Left ventricle myocardium superior (tissue), 1 donor: ENCODE measurements at regions not wholly inside any gene's neighbourhood (a gene's known extent, or its start where the extent isn't known, plus 50 kb on each side); places are given as distances from the start of the nearest gene placed in this dataset.
A peak's percentile ranks its signal among the peaks of the same experiment; 100 is the strongest.

ENCODE experiments used
- ATAC-seq: fragments of 200-7000 bp; cut with Tn5 transposase; one replicate; pipeline ENCODE4 v1.9.1; 2020; ENCODE audit warnings: mild to moderate bottlenecking, moderate library complexity
- DNase-seq: peaks from one replicate; pipeline ENCODE4 v3.0.0-alpha.2; 2020
- intact Hi-C: fragments of 100-400 bp; cut with micrococcal nuclease; formaldehyde crosslinking; loops from one replicate; pipeline ENCODE4 v1.11.0; 2022
- donor health status: DM: no; HTN: yes; CAD: no; lungs with severe emphysema.

- intact Hi-C loops = no loop called here
- no peak for DNase-seq
- no peak for ATAC-seq
These were observed 222.8 kb downstream of the ADAMTS9 start for GRCh38 chr3:64464955-64465354.

GRCh38 chr3:64463981-64464380 lies 223.8 kb downstream of the ADAMTS9 start:
- DNase-seq = no peak
- intact Hi-C loops = no loop called here
- ATAC-seq = no peak

DNA sequence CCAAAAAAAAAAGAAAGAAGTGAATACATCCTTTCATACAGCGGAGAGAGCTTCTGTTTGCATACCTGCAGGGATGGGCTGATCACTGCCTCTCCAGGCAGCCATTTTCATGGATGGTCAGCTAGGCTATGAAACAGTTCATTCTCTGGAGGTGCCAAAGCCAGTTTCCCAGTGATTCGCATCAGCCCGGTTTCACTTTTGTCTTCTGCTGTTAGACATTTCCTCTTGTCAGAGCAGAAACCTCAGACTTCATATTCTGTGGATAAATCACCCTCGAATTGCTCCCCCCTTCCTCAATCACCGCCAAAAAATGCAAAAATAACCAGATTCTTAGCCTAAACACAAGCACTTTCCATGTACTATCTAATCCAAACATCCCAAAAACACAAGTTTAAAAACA lies 225.6 kb downstream of the ADAMTS9 start:
- ATAC-seq (no peak), DNase-seq (no peak)
- intact Hi-C loops = no loop called here

- intact Hi-C loops = no loop called here
- DNase-seq (no peak), ATAC-seq (no peak)
These were observed 226.9 kb downstream of the ADAMTS9 start for GRCh38 chr3:64460877-64461276.

- ATAC-seq = no peak
- intact Hi-C loops = no loop called here
- DNase-seq = no peak
These were observed 227.6 kb downstream of the ADAMTS9 start for GRCh38 chr3:64460141-64460730.

- intact Hi-C loops = no loop called here
- DNase-seq = no peak
- no peak for ATAC-seq
These were observed 228.1 kb downstream of the ADAMTS9 start for GRCh38 chr3:64459711-64460110.

GRCh38 chr3:64457811-64458210 lies 230.0 kb downstream of the ADAMTS9 start:
- ATAC-seq = no peak
- DNase-seq = no peak
- intact Hi-C loops = no loop called here

GRCh38 chr3:64456674-64457073 lies 231.1 kb downstream of the ADAMTS9 start:
- no peak for ATAC-seq
- intact Hi-C loops = no loop called here
- no peak for DNase-seq

- no peak for ATAC-seq
- intact Hi-C loops = no loop called here
- no peak for DNase-seq
These were observed 230.1 kb upstream of the PRICKLE2 start for GRCh38 chr3:64455351-64455750.

GRCh38 chr3:64454768-64455167 lies 229.5 kb upstream of the PRICKLE2 start:
- intact Hi-C loops = no loop called here
- ATAC-seq = no peak
- no peak for DNase-seq

- ATAC-seq (no peak), DNase-seq (no peak)
- intact Hi-C loops = no loop called here
These were observed 228.9 kb upstream of the PRICKLE2 start for GRCh38 chr3:64454179-64454578.

DNA sequence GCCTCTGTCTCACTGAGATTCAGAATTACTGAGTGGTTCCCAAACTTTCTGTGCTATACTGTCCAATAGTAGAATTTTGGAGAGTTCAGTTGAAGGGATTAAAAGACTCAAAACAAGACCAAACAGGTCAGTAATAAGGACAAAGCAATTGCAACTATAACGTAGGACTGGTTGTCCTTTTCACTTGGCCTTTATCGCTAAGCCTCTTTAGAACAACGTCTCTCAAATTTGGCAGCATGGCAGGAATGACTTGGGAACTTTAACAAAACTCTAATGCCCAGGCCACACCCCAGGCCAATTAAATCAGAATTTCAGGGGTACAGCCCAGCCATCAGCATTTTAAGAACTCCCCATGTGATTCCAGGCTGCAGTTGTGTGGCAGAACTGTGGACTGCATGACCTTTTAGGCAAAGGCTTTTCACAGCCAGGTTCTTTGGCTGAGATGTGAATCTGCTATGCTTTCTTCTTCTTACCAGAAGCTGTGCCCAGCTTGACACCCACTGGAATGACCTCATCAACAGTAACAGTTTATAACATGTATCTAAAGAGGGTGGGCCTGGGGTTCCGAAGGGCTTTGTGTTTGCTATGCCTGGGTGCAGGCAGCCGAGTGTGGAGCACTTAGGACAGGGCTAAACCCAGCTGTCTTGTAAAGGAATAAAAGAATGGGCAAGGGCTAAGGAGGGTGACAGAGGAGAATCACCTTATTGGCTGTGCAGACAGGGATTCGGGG lies 226.2 kb upstream of the PRICKLE2 start:
- intact Hi-C loops = no loop called here
- ATAC-seq = peak; percentile 48

GRCh38 chr3:64450396-64450956 lies 225.2 kb upstream of the PRICKLE2 start:
- intact Hi-C loops = no loop called here
- DNase-seq (no peak), ATAC-seq (no peak)

More for the DNA sequence above, 226.2 kb upstream of the PRICKLE2 start:
- no peak for DNase-seq

GRCh38 chr3:64449026-64449425 lies 223.8 kb upstream of the PRICKLE2 start:
- ATAC-seq (no peak), DNase-seq (no peak)
- intact Hi-C loops = no loop called here

- intact Hi-C loops = no loop called here
- DNase-seq (no peak), ATAC-seq (no peak)
These were observed 220.7 kb upstream of the PRICKLE2 start for GRCh38 chr3:64445944-64446300.

DNA sequence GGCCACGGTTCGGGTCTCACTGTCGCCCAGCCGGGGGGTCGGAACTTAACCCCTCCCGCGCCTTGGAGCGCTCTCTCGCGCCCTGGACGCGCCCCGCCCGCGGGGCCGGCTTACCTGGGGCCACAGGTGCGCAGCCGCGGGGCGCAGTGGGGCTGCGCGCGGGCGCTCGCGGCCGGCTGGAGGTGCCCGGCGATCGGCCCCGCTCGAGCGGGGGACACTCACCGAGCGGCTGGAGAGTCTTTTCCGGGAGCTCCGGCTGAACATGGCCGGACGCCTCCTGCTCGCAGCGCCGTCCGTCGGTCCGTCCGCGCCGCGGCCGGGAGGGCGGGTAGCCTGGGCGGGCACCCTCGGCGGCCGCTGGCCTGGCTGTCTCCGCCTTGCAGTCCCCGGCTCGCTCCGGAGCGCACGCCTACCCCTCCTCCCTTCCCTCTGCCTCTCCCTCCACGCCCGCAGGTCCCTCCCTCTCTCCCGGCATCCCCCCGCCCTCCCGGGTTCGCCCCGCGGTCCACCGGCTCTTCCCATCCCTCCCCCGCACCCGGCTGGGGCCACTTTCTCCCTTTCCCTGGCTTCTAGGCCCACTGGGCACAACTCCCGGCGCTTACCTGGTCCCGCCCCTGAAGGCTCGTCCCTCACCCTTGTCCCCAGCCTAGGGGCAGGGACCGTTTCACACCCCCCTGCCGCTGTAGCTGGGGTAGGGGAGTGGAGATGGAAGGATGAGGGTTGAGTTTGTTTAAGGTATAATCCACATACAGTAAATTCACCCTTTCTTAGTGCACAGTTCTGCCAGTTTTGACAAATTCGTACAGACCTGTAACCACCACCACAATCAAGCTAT lies 220.1 kb upstream of the PRICKLE2 start:
- ATAC-seq = peak; percentile 59
- intact Hi-C loops = no loop called here
- peak; percentile 36 for DNase-seq

- DNase-seq (no peak), ATAC-seq (peak; percentile 27)
- intact Hi-C loops = no loop called here
These were observed 219.3 kb upstream of the PRICKLE2 start for GRCh38 chr3:64444490-64445108.

- peak; percentile 56 for ATAC-seq
- DNase-seq = peak; percentile 38
These were observed 218.5 kb upstream of the PRICKLE2 start for GRCh38 chr3:64443546-64444381.

GRCh38 chr3:64441861-64442260 lies 216.6 kb upstream of the PRICKLE2 start:
- intact Hi-C loops = no loop called here
- no peak for ATAC-seq
- DNase-seq = no peak

More at GRCh38 chr3:64443546-64444381, 218.5 kb upstream of the PRICKLE2 start:
- intact Hi-C loops = no loop called here
